HG02678 (cell line): ENCODE measurements at regions not wholly inside any gene's neighbourhood (a gene's known extent, or its start where the extent isn't known, plus 50 kb on each side); places are given as distances from the start of the nearest gene placed in this dataset.

Experiments used
- ATAC-seq: cut with Tn5 transposase; IDR thresholded peaks from one replicate; pipeline ENCODE4 v1.9.1; 2021; ENCODE audit warnings: mild to moderate bottlenecking, moderate library complexity; ENCODE audit not compliant: unreplicated experiment

GRCh38 chr2:120894966-120895365 lies 159.3 kb downstream of the GLI2 start:
- no peak for ATAC-seq

- no peak for ATAC-seq
Measured at GRCh38 chr2:120896126-120896525, 160.5 kb downstream of the GLI2 start.

GRCh38 chr2:120896901-120897300 lies 161.2 kb downstream of the GLI2 start:
- ATAC-seq = no peak

- ATAC-seq = no peak
Measured at GRCh38 chr2:120897399-120897798, 161.7 kb downstream of the GLI2 start.

GRCh38 chr2:120898496-120898895 lies 162.8 kb downstream of the GLI2 start:
- no peak for ATAC-seq

GRCh38 chr2:120898961-120899750 lies 163.5 kb downstream of the GLI2 start:
- ATAC-seq = no peak

- ATAC-seq = no peak
Measured at GRCh38 chr2:120899771-120900170, 164.1 kb downstream of the GLI2 start.

GRCh38 chr2:120901201-120901600 lies 165.5 kb downstream of the GLI2 start:
- no peak for ATAC-seq

GRCh38 chr2:120902592-120902991 lies 166.9 kb downstream of the GLI2 start:
- ATAC-seq = no peak

GRCh38 chr2:120904379-120904778 lies 168.7 kb downstream of the GLI2 start:
- ATAC-seq = no peak

GRCh38 chr2:120904830-120905234 lies 169.2 kb downstream of the GLI2 start:
- no peak for ATAC-seq

- no peak for ATAC-seq
Measured at GRCh38 chr2:120905298-120905697, 169.6 kb downstream of the GLI2 start.

GRCh38 chr2:120905824-120906571 lies 170.3 kb downstream of the GLI2 start:
- ATAC-seq = no peak

GRCh38 chr2:120906914-120907313 lies 171.2 kb downstream of the GLI2 start:
- no peak for ATAC-seq

GRCh38 chr2:120907822-120908221 lies 172.2 kb downstream of the GLI2 start:
- ATAC-seq = no peak

- ATAC-seq = no peak
Measured at GRCh38 chr2:120908314-120908975, 172.8 kb downstream of the GLI2 start.

GRCh38 chr2:120909102-120909501 lies 173.4 kb downstream of the GLI2 start:
- no peak for ATAC-seq

- ATAC-seq = no peak
Measured at GRCh38 chr2:120910164-120910563, 174.5 kb downstream of the GLI2 start.

GRCh38 chr2:120910956-120911951 lies 175.6 kb downstream of the GLI2 start:
- ATAC-seq = no peak
